ENCODE measurements at regions not wholly inside any gene's neighbourhood (a gene's known extent, or its start where the extent isn't known, plus 50 kb on each side); places are given as distances from the start of the nearest gene placed in this dataset.

GRCh38 chr5:56305001-56305950, 72.1 kb upstream of the ANKRD55 start:
- TF ChIP-seq POLR2A (IDR thresholded peaks at IDR 0.05) (no peak), CTCF (IDR thresholded peaks at IDR 0.05) (no peak)

All from testis (tissue), 2 donors.